Mesothelial cell of epicardium (in vitro differentiated cells): ENCODE measurements at regions not wholly inside any gene's neighbourhood (a gene's known extent, or its start where the extent isn't known, plus 50 kb on each side); places are given as distances from the start of the nearest gene placed in this dataset.

ENCODE experiments used
- DNase-seq, 2 experiments: peaks; one replicate each; pipeline ENCODE4 v3.0.0; 2021; ENCODE audit warnings: low spot score in 2 of 2; ENCODE audit not compliant: unreplicated experiment in 2 of 2
- H3K27ac Mint-ChIP-seq: 2 replicates; pipeline ENCODE4 v1.8.0; 2021; ENCODE audit warnings: mixed read lengths
- H3K27me3 Mint-ChIP-seq: 2 replicates; pipeline ENCODE4 v1.8.0; 2021; ENCODE audit warnings: low read depth, mixed read lengths
- H3K36me3 Mint-ChIP-seq: 2 replicates; pipeline ENCODE4 v1.8.0; 2021; ENCODE audit warnings: mixed read lengths
- H3K4me1 Mint-ChIP-seq: 2 replicates; pipeline ENCODE4 v1.8.0; 2021; ENCODE audit warnings: mixed read lengths
- H3K4me3 Mint-ChIP-seq: 2 replicates; pipeline ENCODE4 v1.8.0; 2021; ENCODE audit warnings: mild to moderate bottlenecking, moderate library complexity, mixed read lengths
- H3K9me3 Mint-ChIP-seq: 2 replicates; pipeline ENCODE4 v1.8.0; 2021; ENCODE audit warnings: mixed read lengths
- CTCF ChIP-seq: fragments of 200-600 bp; sonication (generic); IDR thresholded peaks from one replicate; pipeline ENCODE4 v1.5.0; 2021; ENCODE audit warnings: antibody characterized with exemption; ENCODE audit not compliant: unreplicated experiment

GRCh38 chr7:26504411-26505120 lies 212.9 kb downstream of the SNX10 start:
- Mint-ChIP-seq H3K36me3 (peaks cover 26% of the 10 kb centered on the region), H3K4me3 (no peak overlapping the region), H3K27me3 (no peaks in the 10 kb centered on the region), H3K4me1 (peaks cover 16% of the 10 kb centered on the region), H3K27ac (no peak overlapping the region), H3K9me3 (peaks cover 18% of the 10 kb centered on the region)
- no peak for TF ChIP-seq CTCF
- DNase-seq: no peak

- TF ChIP-seq CTCF: no peak
- DNase-seq: no peak
- Mint-ChIP-seq H3K9me3 (peaks cover 14% of the 10 kb centered on the region), H3K36me3 (peaks cover 20% of the 10 kb centered on the region), H3K4me3 (no peak overlapping the region), H3K4me1 (peaks cover 16% of the 10 kb centered on the region), H3K27ac (no peak overlapping the region), H3K27me3 (no peaks in the 10 kb centered on the region)
These were observed 214.5 kb downstream of the SNX10 start for GRCh38 chr7:26506196-26506595.

GRCh38 chr7:26507108-26507987 lies 215.7 kb downstream of the SNX10 start:
- H3K27me3 Mint-ChIP-seq: no peaks in the 10 kb centered on the region

GRCh38 chr7:26508481-26508880 lies 216.8 kb downstream of the SNX10 start:
- H3K27ac Mint-ChIP-seq: peak overlapping the region; percentile 85
- H3K4me1 Mint-ChIP-seq: peaks cover 21% of the 10 kb centered on the region
- no peak for DNase-seq
- H3K4me3 Mint-ChIP-seq: peak overlapping the region; percentile 31
- H3K27me3 Mint-ChIP-seq: no peaks in the 10 kb centered on the region
- no peak for TF ChIP-seq CTCF
- H3K9me3 Mint-ChIP-seq: peaks cover 10% of the 10 kb centered on the region
- H3K36me3 Mint-ChIP-seq: peaks cover 11% of the 10 kb centered on the region

More at GRCh38 chr7:26507108-26507987, 215.7 kb downstream of the SNX10 start:
- Mint-ChIP-seq H3K27ac (peak overlapping the region; percentile 71), H3K9me3 (peaks cover 10% of the 10 kb centered on the region), H3K4me1 (peaks cover 18% of the 10 kb centered on the region), H3K4me3 (no peak overlapping the region), H3K36me3 (peaks cover 15% of the 10 kb centered on the region)
- no peak for DNase-seq
- TF ChIP-seq CTCF: no peak

GRCh38 chr7:26508917-26509316 lies 217.3 kb downstream of the SNX10 start:
- Mint-ChIP-seq H3K36me3 (peaks cover 6% of the 10 kb centered on the region), H3K9me3 (peaks cover 9% of the 10 kb centered on the region), H3K27ac (peak overlapping the region; percentile 85), H3K4me3 (peak overlapping the region; percentile 31), H3K4me1 (peaks cover 21% of the 10 kb centered on the region), H3K27me3 (no peaks in the 10 kb centered on the region)
- TF ChIP-seq CTCF: no peak
- no peak for DNase-seq
